Muscle layer of colon (tissue), 2 donors: ENCODE measurements at regions not wholly inside any gene's neighbourhood (a gene's known extent, or its start where the extent isn't known, plus 50 kb on each side); places are given as distances from the start of the nearest gene placed in this dataset.

Experiments
- H3K27ac ChIP-seq: one replicate; pipeline ENCODE4 v1.7.0; 2013; ENCODE audit warnings: low read depth, mild to moderate bottlenecking, low read length, moderate library complexity
- H3K27me3 ChIP-seq, 2 donors: one replicate each; pipeline ENCODE4 v1.7.0; 2013; ENCODE audit warnings: low read length in 2 of 2, mild to moderate bottlenecking in 2 of 2; ENCODE audit not compliant: insufficient read depth in 2 of 2, control insufficient read depth in 1 of 2
- H3K36me3 ChIP-seq: one replicate; pipeline ENCODE4 v1.7.0; 2013; ENCODE audit warnings: mild to moderate bottlenecking, low read length; ENCODE audit not compliant: insufficient read depth
- H3K4me1 ChIP-seq: one replicate; pipeline ENCODE4 v1.7.0; 2013; ENCODE audit warnings: mild to moderate bottlenecking, low read length; ENCODE audit not compliant: insufficient read depth
- H3K4me3 ChIP-seq, 2 donors: one replicate each; pipeline ENCODE4 v1.7.0; 2013; ENCODE audit warnings: low read length in 2 of 2, low read depth in 1 of 2, mild to moderate bottlenecking in 1 of 2, moderate library complexity in 1 of 2
- H3K9ac ChIP-seq: one replicate; pipeline ENCODE4 v1.7.0; 2013; ENCODE audit warnings: low read length
- H3K9me3 ChIP-seq: one replicate; pipeline ENCODE4 v1.7.0; 2013; ENCODE audit warnings: mild to moderate bottlenecking, low read length
- donor health status: abdominal sarcoma.
- donor health status: Adenocarcinoma of cecum.

- Histone ChIP-seq H3K4me1 (no peaks in the 10 kb centered on the region), H3K9me3 (no peaks in the 10 kb centered on the region), H3K9ac (no peak overlapping the region), H3K27me3 (no peaks in the 10 kb centered on the region), H3K36me3 (no peaks in the 10 kb centered on the region), H3K27ac (no peak overlapping the region), H3K4me3 (no peak overlapping the region)
Observed at GRCh38 chr18:44298566-44298965, 382.1 kb upstream of the SETBP1 start.

DNA sequence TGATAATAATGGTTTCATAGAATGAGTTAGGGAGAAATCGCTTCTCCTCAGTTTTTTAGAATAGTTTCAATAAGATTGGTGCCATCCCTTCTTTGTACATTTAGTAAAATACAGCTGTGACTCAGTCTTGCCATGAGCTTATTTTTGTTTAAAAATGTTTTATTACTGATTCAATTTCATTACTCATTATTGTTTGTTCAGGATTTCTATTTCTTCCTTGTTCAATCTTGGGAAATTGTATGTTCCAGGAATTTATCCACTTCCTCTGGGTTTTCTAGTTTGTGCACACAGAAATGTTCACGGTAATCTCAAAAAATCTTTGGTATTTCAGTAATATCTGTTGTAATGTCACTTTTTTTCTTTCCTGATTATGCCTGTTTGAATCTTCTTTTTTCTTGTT, 371.5 kb upstream of the SETBP1 start:
- Histone ChIP-seq H3K4me1 (no peaks in the 10 kb centered on the region), H3K9me3 (no peaks in the 10 kb centered on the region), H3K4me3 (no peak overlapping the region), H3K9ac (no peak overlapping the region), H3K27ac (no peak overlapping the region), H3K27me3 (no peaks in the 10 kb centered on the region), H3K36me3 (no peaks in the 10 kb centered on the region)

DNA sequence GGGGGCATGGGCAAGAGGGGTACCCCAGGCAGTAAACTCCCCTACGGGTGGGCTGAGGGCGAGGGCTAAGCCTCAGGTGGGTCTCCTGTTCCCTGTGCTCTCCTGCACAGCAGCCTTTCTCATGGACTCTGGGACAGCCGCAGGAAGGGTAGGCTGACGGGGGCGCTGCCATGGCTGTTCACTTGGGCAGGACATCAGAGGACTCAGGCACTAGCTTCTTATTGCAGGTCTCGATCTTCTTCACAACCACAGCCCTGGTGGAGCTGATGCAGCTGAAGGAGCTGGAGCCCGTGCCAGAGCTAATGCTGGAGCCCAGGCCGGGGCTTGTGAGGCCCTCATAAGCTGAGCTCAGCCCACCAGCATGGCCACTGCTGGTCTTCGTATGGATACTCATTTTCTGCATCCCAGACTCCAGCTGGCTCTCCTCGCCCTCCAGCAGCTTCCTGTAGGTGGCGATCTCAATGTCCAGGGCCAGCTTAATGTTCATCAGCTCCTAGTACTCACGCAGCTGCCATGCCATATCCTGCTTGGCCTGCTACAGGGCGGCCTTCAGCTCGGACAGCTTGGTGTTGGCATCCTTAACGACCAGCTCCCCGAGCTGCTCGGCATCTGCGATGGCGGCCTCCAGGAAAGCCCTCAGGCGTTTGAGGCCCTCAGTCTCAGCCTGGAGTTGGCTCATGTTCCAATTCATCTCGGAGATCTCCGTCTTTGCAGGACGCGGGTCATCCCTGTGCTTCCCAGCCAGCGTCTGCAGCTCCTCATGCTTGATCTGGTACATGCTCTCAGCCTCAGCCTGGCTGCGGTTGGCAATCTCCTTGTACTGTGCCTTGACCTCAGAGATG, 359.8 kb upstream of the SETBP1 start:
- no peak overlapping the region for H3K9ac ChIP-seq

DNA sequence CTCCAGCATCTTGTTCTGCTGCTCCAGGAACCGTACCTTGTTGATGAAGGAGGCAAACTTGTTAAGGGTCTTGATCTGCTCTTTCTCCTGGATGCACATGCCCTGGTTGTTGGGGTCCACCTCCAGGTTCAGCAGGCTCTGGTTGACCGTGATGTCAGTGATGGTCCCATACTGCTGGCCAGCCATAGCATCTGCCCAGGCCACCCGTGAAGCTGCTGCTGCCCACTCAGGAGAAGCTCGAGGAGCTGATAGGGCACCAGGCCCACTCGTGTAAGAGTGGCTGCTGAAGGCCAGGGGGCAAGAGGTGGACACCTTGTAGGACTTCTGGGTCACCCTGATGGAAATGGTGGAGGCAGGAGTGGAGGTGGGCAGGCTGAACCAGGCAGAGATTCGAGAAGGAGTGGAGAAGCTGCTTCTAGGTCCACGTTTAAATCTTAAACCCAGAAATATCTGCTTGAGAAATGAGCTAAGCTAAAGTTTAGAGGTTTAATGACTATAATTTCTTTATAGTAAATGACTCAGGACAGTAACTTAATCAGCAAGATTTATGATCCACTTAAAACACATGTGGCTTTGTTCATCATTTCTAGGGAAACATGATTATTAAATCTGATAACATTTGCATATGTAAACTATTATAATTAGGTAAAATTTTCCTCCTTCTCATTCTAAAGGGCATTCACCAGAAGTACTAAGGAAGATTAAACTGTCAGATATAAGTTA, 358.7 kb upstream of the SETBP1 start:
- no peaks in the 10 kb centered on the region for H3K27me3 ChIP-seq
- H3K4me1 ChIP-seq: peaks cover 6% of the 10 kb centered on the region
- H3K27ac ChIP-seq: no peak overlapping the region
- H3K36me3 ChIP-seq: no peaks in the 10 kb centered on the region
- no peak overlapping the region for H3K4me3 ChIP-seq
- H3K9me3 ChIP-seq: no peaks in the 10 kb centered on the region
- no peak overlapping the region for H3K9ac ChIP-seq

More for the DNA sequence above, 359.8 kb upstream of the SETBP1 start:
- H3K27me3 ChIP-seq: no peaks in the 10 kb centered on the region
- H3K4me3 ChIP-seq: no peak overlapping the region
- H3K27ac ChIP-seq: no peak overlapping the region
- no peaks in the 10 kb centered on the region for H3K9me3 ChIP-seq
- H3K4me1 ChIP-seq: peaks cover 6% of the 10 kb centered on the region
- H3K36me3 ChIP-seq: no peaks in the 10 kb centered on the region

GRCh38 chr18:44323125-44323524, 357.6 kb upstream of the SETBP1 start:
- H3K27ac ChIP-seq: no peak overlapping the region
- no peak overlapping the region for H3K4me3 ChIP-seq
- H3K4me1 ChIP-seq: peaks cover 6% of the 10 kb centered on the region
- H3K9me3 ChIP-seq: no peaks in the 10 kb centered on the region
- H3K27me3 ChIP-seq: no peaks in the 10 kb centered on the region
- H3K9ac ChIP-seq: no peak overlapping the region
- no peaks in the 10 kb centered on the region for H3K36me3 ChIP-seq

DNA sequence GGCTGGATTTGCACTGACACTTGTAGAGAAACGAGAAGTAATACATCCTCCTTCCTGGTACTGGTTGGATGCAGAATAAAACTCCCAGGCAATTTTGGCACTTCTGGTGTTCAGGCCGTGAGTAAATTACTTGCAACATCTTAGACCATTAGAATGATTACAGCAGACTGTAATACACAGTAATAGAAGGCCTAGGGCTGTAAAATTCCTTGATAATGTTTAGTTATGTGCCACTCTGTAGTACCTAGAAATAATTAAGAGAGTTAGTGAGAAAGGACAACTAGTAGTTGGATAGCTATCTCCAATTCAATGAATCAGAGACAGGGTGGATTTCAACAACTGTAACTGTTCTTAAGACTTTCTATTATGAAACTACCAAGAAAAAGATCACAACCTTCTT, 356.3 kb upstream of the SETBP1 start:
- H3K4me3 ChIP-seq: no peak overlapping the region
- H3K9ac ChIP-seq: no peak overlapping the region
- H3K4me1 ChIP-seq: peaks cover 6% of the 10 kb centered on the region
- no peaks in the 10 kb centered on the region for H3K27me3 ChIP-seq
- no peak overlapping the region for H3K27ac ChIP-seq
- H3K36me3 ChIP-seq: no peaks in the 10 kb centered on the region
- H3K9me3 ChIP-seq: no peaks in the 10 kb centered on the region

DNA sequence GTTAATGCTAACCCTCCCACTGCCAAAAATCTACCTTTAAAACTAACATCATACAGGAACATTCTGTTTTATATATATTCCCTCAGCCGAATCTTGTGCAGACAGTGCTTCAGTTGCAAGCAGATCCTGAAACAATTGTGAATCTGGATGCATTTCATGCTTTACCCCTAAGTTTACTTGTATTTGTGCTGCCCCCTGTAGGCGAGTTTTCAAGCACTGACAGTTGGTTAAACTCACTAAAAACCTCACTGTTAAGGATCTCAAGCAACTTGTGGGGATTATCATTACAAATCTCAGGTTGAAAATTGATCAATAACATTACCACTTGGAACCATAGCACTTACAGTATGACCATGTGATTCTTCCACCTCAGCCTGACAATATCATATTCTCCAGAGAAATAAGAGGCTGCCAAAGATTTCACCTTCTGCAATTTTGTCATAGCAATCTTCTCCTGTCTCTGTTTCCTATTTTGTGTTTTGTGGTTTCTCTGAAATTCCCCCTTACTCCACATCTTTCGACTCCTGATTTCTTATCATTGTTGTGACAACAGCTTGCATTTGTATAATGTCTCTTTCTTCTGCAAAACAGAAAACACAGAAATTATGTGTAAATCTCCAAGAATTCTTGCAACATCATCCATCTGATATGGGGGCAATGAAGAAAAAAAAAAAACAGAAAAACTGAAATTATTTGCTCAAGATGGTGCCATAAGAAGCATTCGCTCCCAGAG, 354.6 kb upstream of the SETBP1 start:
- no peak overlapping the region for H3K9ac ChIP-seq
- no peak overlapping the region for H3K27ac ChIP-seq
- H3K4me3 ChIP-seq: no peak overlapping the region
- no peaks in the 10 kb centered on the region for H3K36me3 ChIP-seq
- no peaks in the 10 kb centered on the region for H3K9me3 ChIP-seq
- no peaks in the 10 kb centered on the region for H3K27me3 ChIP-seq
- H3K4me1 ChIP-seq: peaks cover 6% of the 10 kb centered on the region

DNA sequence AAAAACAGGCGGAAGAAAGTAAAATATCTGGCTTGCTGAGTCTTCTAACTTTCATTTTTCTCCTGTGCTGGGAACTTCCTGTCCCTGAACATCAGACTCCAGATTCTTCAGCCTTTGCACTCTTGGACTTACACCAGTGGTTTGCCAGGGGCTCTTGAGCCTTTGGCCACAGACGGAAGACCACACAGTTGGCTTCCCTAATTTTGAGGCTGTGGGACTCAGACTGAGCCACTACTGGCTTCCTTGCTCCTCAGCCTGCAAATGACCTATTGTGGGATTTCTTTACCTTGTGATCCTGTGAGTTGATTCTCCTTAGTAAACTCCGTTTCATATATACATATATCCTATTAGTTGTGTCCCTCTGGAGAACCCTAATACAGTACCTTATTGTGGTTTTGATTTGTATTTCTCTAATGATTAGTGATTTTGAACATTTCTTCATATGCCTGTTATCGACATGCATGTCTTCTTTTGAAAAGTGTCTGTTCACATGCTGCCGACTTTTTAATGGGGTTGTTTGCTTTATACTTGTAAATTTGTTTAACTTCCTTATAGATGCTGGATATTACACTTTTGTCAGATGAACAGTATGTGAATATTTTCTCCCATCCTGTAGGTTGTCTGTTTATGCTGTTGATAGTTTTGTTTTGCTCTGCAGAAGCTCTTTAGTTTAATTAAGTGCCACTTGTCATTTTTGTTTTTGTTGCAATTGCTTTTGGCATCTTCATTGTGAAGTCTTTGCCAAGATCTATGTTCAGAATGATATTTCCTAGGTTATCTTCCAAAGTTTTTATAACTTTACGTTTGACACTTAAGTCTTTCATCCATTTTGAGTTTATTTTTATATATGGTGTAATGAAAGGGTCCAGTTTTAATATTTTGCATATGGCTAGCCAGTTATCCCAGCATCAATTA, 348.8 kb upstream of the SETBP1 start:
- Histone ChIP-seq H3K27ac (no peak overlapping the region), H3K4me3 (no peak overlapping the region), H3K9ac (no peak overlapping the region), H3K36me3 (no peaks in the 10 kb centered on the region), H3K27me3 (no peaks in the 10 kb centered on the region), H3K9me3 (no peaks in the 10 kb centered on the region), H3K4me1 (no peaks in the 10 kb centered on the region)

GRCh38 chr18:44341759-44342158, 338.9 kb upstream of the SETBP1 start:
- no peaks in the 10 kb centered on the region for H3K36me3 ChIP-seq
- no peaks in the 10 kb centered on the region for H3K9me3 ChIP-seq
- H3K27me3 ChIP-seq: no peaks in the 10 kb centered on the region
- no peak overlapping the region for H3K9ac ChIP-seq
- no peak overlapping the region for H3K27ac ChIP-seq
- H3K4me3 ChIP-seq: no peak overlapping the region
- no peaks in the 10 kb centered on the region for H3K4me1 ChIP-seq

GRCh38 chr18:44342162-44342561, 338.5 kb upstream of the SETBP1 start:
- H3K4me1 ChIP-seq: no peaks in the 10 kb centered on the region
- H3K4me3 ChIP-seq: no peak overlapping the region
- H3K27ac ChIP-seq: no peak overlapping the region
- H3K9ac ChIP-seq: no peak overlapping the region
- no peaks in the 10 kb centered on the region for H3K27me3 ChIP-seq
- H3K9me3 ChIP-seq: no peaks in the 10 kb centered on the region
- H3K36me3 ChIP-seq: no peaks in the 10 kb centered on the region

DNA sequence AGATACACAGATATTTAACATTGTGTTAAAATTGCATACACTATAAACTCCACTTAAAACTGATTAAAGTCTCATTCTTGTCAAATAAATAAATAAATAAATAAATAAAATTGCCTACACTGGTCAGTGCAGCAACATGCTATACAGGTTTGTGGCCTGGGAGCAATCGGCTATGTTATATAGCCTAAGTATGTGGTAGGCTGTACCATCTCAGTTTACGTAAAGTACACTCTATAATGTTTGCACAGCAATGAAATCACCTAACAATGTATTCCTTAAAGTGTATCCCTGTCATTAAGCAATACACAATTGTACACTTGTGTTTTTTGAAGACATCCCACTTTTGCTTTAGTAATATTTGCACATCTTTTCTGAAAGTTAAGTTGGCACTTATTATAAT, 337.7 kb upstream of the SETBP1 start:
- Histone ChIP-seq H3K27ac (no peak overlapping the region), H3K27me3 (no peaks in the 10 kb centered on the region)

More for the DNA sequence above, 337.7 kb upstream of the SETBP1 start:
- Histone ChIP-seq H3K9me3 (no peaks in the 10 kb centered on the region), H3K4me1 (no peaks in the 10 kb centered on the region), H3K4me3 (no peak overlapping the region), H3K36me3 (no peaks in the 10 kb centered on the region), H3K9ac (no peak overlapping the region)
